Calu3 (cell line): ENCODE measurements at regions not wholly inside any gene's neighbourhood (a gene's known extent, or its start where the extent isn't known, plus 50 kb on each side); places are given as distances from the start of the nearest gene placed in this dataset.
"Not testable (repeated sequence)": the region's sequence is repeated elsewhere in the genome, so short reads cannot be mapped to it uniquely, and the experiment has no call there.

Experiments used
- BruUV-seq: library from RNA; stranded (reverse); fragments of 400-500 nt; replicated peaks from 2 replicates; lab custom pipeline; 2021; lab: Mats Ljungman, UMichigan
- CTCF ChIA-PET: fragments of 300-600 bp; sonication (Branson Sonifier 250); formaldehyde crosslinking; loops from one replicate; lab custom pipeline; 2022; ENCODE audit warnings: antibody characterized with exemption; lab: Charles Lee
- DNase-seq: peaks from one replicate; pipeline ENCODE4 v3.0.0; 2022
- H3K27ac Mint-ChIP-seq: one replicate; pipeline ENCODE4 v1.8.0; 2022; ENCODE audit warnings: mixed read lengths; ENCODE audit not compliant: unreplicated experiment
- H3K27me3 Mint-ChIP-seq: one replicate; pipeline ENCODE4 v1.8.0; 2022; ENCODE audit warnings: mixed read lengths; ENCODE audit not compliant: unreplicated experiment
- H3K36me3 Mint-ChIP-seq: one replicate; pipeline ENCODE4 v1.8.0; 2022; ENCODE audit warnings: mild to moderate bottlenecking, moderate library complexity, mixed read lengths; ENCODE audit not compliant: insufficient read depth, unreplicated experiment
- H3K4me1 Mint-ChIP-seq: one replicate; pipeline ENCODE4 v1.8.0; 2022; ENCODE audit warnings: mild to moderate bottlenecking, low read depth, mixed read lengths; ENCODE audit not compliant: unreplicated experiment
- H3K4me3 Mint-ChIP-seq: one replicate; pipeline ENCODE4 v1.8.0; 2022; ENCODE audit warnings: mild to moderate bottlenecking, low read depth, moderate library complexity, mixed read lengths; ENCODE audit not compliant: unreplicated experiment
- H3K9me3 Mint-ChIP-seq: one replicate; pipeline ENCODE4 v1.8.0; 2022; ENCODE audit warnings: low read depth, mixed read lengths; ENCODE audit not compliant: unreplicated experiment
- intact Hi-C: fragments of 100-400 bp; cut with micrococcal nuclease; formaldehyde crosslinking; loops from one replicate; pipeline ENCODE4 v1.10.0; 2022; ENCODE audit not compliant: unreplicated experiment
- TF ChIP-seq, protein P1 (sequence below): fragments of 200-600 bp; IDR thresholded peaks from one replicate; pipeline ENCODE4 v1.8.0; 2022; ENCODE audit warnings: antibody characterized with exemption; ENCODE audit not compliant: unreplicated experiment

DNA sequence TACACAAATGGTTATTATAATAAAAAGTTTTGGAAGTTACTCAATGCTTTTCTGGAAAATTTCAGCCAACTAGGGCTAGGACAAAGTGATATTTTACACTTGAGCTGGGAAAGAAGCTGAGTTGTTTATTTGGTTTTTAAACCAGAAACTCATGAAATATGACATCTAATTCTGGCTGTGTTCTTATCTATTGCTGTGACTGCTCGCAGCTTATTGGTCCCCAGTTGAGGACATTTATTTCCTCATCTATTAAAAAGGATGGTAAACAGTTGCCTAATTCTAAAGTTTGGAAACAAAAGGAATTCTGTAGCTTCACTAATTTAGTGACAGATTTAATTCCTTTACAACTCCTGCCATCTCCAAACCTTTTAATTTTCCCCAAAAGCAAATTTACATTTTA lies 487.6 kb upstream of the IL12A start:
- Mint-ChIP-seq H3K4me3 (no peak overlapping the region), H3K4me1 (no peaks in the 10 kb centered on the region), H3K36me3 (no peaks in the 10 kb centered on the region), H3K27ac (no peak overlapping the region), H3K27me3 (no peaks in the 10 kb centered on the region), H3K9me3 (no peaks in the 10 kb centered on the region)
- CTCF ChIA-PET, result no interaction called here
- no peak for DNase-seq
- TF ChIP-seq, protein P1, sequence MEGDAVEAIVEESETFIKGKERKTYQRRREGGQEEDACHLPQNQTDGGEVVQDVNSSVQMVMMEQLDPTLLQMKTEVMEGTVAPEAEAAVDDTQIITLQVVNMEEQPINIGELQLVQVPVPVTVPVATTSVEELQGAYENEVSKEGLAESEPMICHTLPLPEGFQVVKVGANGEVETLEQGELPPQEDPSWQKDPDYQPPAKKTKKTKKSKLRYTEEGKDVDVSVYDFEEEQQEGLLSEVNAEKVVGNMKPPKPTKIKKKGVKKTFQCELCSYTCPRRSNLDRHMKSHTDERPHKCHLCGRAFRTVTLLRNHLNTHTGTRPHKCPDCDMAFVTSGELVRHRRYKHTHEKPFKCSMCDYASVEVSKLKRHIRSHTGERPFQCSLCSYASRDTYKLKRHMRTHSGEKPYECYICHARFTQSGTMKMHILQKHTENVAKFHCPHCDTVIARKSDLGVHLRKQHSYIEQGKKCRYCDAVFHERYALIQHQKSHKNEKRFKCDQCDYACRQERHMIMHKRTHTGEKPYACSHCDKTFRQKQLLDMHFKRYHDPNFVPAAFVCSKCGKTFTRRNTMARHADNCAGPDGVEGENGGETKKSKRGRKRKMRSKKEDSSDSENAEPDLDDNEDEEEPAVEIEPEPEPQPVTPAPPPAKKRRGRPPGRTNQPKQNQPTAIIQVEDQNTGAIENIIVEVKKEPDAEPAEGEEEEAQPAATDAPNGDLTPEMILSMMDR, result no peak
- BruUV-seq, result no TSS peak
- intact Hi-C loops, result no loop called here

DNA sequence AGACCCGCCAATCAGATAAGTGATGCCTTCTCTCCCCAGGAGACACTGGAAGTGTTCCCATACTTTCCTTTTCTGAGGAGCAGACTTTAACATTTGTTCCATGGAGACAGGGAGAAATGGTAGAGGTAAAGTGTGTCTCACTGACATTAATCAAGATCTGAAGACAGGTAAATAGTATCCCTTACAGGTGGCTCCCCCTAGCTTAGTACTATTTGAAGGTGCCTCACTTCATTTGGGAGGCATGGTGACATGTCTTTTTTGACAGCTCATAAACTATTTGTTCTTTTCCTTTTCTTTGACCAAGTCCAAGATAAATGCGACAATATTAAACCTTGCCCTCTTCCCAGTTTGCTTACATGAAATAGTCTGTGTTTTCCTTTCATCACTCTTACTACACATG lies 485.6 kb upstream of the IL12A start:
- no peaks in the 10 kb centered on the region for H3K36me3 Mint-ChIP-seq
- no peak overlapping the region for H3K4me3 Mint-ChIP-seq
- no TSS peak for BruUV-seq
- H3K27me3 Mint-ChIP-seq, result no peaks in the 10 kb centered on the region
- no peaks in the 10 kb centered on the region for H3K9me3 Mint-ChIP-seq
- intact Hi-C loops, result loop anchor here (2.0 kb wide), 1 partner anchor 240 kb away; no protein-coding TSS in a partner anchor
- CTCF ChIA-PET, result no interaction called here
- no peak overlapping the region for H3K27ac Mint-ChIP-seq
- H3K4me1 Mint-ChIP-seq, result no peaks in the 10 kb centered on the region
- TF ChIP-seq, protein P1, result no peak
- no peak for DNase-seq

DNA sequence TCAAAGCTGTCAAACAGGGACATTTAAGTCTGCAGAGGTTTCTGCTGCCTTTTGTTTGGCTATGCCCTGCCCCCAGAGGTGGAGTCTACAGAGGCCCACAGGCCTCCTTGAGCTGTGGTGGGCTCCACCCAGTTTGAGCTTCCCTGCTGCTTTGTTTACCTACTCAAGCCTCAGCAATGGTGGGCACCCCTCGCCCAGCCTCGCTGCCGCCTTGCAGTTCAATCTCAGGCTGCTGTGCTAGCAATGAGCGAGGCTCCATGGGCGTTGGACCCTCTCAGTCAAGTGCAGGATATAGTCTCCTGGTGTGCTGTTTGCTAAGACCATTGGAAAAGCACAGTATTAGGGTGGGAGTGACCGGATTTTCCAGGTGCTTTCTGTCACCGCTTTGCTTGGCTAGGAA lies 477.6 kb upstream of the IL12A start:
- BruUV-seq, intact Hi-C loops, CTCF ChIA-PET, DNase-seq, H3K4me3 Mint-ChIP-seq, H3K27ac Mint-ChIP-seq, H3K4me1 Mint-ChIP-seq, H3K9me3 Mint-ChIP-seq, H3K36me3 Mint-ChIP-seq: not testable (repeated sequence)
- peaks cover 15% of the 10 kb centered on the region for H3K27me3 Mint-ChIP-seq

DNA sequence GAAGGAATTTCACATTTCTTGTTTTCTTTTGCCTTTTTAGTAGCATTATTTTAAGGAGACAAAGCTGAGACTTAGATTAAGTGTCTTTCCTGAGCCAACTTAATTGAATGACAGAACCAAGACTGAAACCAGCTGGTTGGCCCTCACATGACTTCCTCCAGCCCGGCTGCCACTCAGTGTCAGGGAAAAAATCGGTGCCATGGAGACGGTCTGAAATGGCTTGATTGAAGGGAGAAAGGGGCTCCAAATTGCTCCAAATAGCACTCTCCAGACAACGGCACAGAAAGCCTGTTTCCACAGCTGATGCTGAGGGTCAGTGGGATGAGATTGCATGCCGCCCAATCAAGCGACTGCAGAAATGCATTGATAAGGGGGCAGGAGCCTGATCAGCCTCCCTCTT lies 475.2 kb upstream of the IL12A start:
- Mint-ChIP-seq H3K9me3 (peaks cover 3% of the 10 kb centered on the region), H3K4me1 (no peaks in the 10 kb centered on the region)

DNA sequence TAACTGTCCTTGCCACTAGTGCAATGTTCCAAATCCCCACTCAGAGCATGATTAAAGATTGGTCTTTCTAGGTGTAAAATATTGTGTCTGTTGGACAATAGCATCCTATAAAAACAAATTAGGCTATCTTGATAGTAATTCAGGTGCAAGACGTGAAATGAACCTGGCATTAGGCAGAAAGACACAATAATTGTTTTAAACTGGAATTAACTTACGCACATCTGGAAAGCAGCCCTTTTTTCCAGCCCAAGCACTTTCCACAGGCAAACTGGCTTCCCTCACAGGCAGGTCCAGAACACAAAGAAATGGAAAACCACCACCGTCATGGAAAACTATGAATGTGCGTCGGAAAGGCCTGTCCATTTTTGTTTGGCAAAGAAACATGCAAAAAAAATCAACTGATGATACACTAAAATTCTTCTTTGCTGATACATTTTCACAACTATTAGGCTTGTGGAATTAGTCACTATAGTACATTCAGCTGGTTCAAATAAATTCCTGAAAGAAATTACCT lies 474.7 kb upstream of the IL12A start:
- no peak for DNase-seq
- no peaks in the 10 kb centered on the region for H3K36me3 Mint-ChIP-seq
- peaks cover 2% of the 10 kb centered on the region for H3K9me3 Mint-ChIP-seq
- no peak overlapping the region for H3K4me3 Mint-ChIP-seq
- H3K4me1 Mint-ChIP-seq, result no peaks in the 10 kb centered on the region
- CTCF ChIA-PET, result no interaction called here
- intact Hi-C loops, result no loop called here
- BruUV-seq, result no TSS peak
- TF ChIP-seq, protein P1, result no peak
- H3K27me3 Mint-ChIP-seq, result peaks cover 9% of the 10 kb centered on the region
- H3K27ac Mint-ChIP-seq, result no peak overlapping the region

More for the DNA sequence above, 475.2 kb upstream of the IL12A start:
- CTCF ChIA-PET, result no interaction called here
- Mint-ChIP-seq H3K27me3 (peaks cover 14% of the 10 kb centered on the region), H3K27ac (no peak overlapping the region), H3K36me3 (no peaks in the 10 kb centered on the region), H3K4me3 (no peak overlapping the region)
- TF ChIP-seq, protein P1, result no peak
- intact Hi-C loops, result no loop called here
- BruUV-seq, result no TSS peak
- DNase-seq, result no peak
